ENCODE measurements at regions not wholly inside any gene's neighbourhood (a gene's known extent, or its start where the extent isn't known, plus 50 kb on each side); places are given as distances from the start of the nearest gene placed in this dataset.
"Not testable (repeated sequence)": the region's sequence is repeated elsewhere in the genome, so short reads cannot be mapped to it uniquely, and the experiment has no call there.

- DNase-seq (ENCODE audit: low spot score) = not testable (repeated sequence)
Measured at GRCh38 chr1:161454865-161455707, 50.2 kb upstream of the FCGR2A start.

GRCh38 chr1:161453950-161454864, 51.0 kb upstream of the FCGR2A start:
- DNase-seq (ENCODE audit: low spot score) = not testable (repeated sequence)

- not testable (repeated sequence) for DNase-seq (ENCODE audit: low spot score)
Measured at GRCh38 chr1:161451698-161452348, 53.4 kb upstream of the FCGR2A start.

GRCh38 chr1:161447760-161448332, 57.4 kb upstream of the FCGR2A start:
- DNase-seq (ENCODE audit: low spot score) = not testable (repeated sequence)

GRCh38 chr1:161447040-161447759, 58.1 kb upstream of the FCGR2A start:
- DNase-seq (ENCODE audit: low spot score) = not testable (repeated sequence)

GRCh38 chr1:161444725-161445124, 60.5 kb upstream of the FCGR2A start:
- DNase-seq (ENCODE audit: low spot score) = not testable (repeated sequence)

GRCh38 chr1:161444255-161444654, 61.0 kb upstream of the FCGR2A start:
- DNase-seq (ENCODE audit: low spot score) = not testable (repeated sequence)

- peak; percentile 82 for DNase-seq (ENCODE audit: low spot score)
Measured at GRCh38 chr1:161440312-161440894, 64.9 kb upstream of the FCGR2A start.

- peak; percentile 68 for DNase-seq (ENCODE audit: low spot score)
Measured at GRCh38 chr1:161439280-161440232, 65.7 kb upstream of the FCGR2A start.

GRCh38 chr1:161433191-161433590, 65.5 kb upstream of the CFAP126 start:
- DNase-seq (ENCODE audit: low spot score) = not testable (repeated sequence)

- no peak for DNase-seq (ENCODE audit: low spot score)
Measured at GRCh38 chr1:161432091-161432490, 64.4 kb upstream of the CFAP126 start.

- peak; percentile 60 for DNase-seq (ENCODE audit: low spot score)
Measured at GRCh38 chr1:161427733-161428516, 60.2 kb upstream of the CFAP126 start.

GRCh38 chr1:161422914-161423313, 55.2 kb upstream of the CFAP126 start:
- DNase-seq (ENCODE audit: low spot score) = not testable (repeated sequence)

GRCh38 chr1:161421456-161421855, 53.8 kb upstream of the CFAP126 start:
- no peak for DNase-seq (ENCODE audit: low spot score)

- no peak for DNase-seq (ENCODE audit: low spot score)
Measured at GRCh38 chr1:161420763-161421455, 53.2 kb upstream of the CFAP126 start.

GRCh38 chr1:161417536-161417935, 49.9 kb upstream of the CFAP126 start:
- DNase-seq (ENCODE audit: low spot score) = not testable (repeated sequence)
